HG03520 (cell line): ENCODE measurements at regions not wholly inside any gene's neighbourhood (a gene's known extent, or its start where the extent isn't known, plus 50 kb on each side); places are given as distances from the start of the nearest gene placed in this dataset.

Experiments used
- ATAC-seq: cut with Tn5 transposase; IDR thresholded peaks from one replicate; pipeline ENCODE4 v1.9.1; 2021; ENCODE audit warnings: mild to moderate bottlenecking, moderate library complexity; ENCODE audit not compliant: unreplicated experiment

- ATAC-seq = no peak
These were observed 260.5 kb downstream of the CCDC85A start for GRCh38 chr2:56444339-56444738.

GRCh38 chr2:56448403-56449001 is 264.7 kb downstream of the CCDC85A start:
- no peak for ATAC-seq

DNA sequence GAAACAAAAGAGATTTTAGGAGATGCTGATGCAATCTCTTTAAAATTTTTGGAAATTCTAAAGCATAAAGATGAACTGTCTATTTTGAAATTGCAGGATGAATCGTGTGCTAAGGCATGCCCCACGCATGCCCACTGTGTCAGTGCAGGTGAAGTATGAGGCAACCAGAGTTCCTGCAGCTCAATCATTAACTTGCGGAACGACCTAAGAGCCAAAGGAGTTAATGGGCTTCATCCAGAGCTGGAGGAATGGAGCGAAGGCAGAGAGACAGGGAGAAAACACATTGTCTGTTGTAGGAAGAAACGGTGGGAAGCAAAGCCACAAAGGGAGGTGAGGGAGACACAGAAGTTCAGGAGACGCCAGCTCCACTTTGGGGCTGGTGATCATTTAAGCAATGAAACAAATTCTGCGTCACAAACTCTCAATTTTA is 265.2 kb downstream of the CCDC85A start:
- no peak for ATAC-seq

- no peak for ATAC-seq
These were observed 265.7 kb downstream of the CCDC85A start for GRCh38 chr2:56449449-56449860.

GRCh38 chr2:56450047-56450446 is 266.3 kb downstream of the CCDC85A start:
- no peak for ATAC-seq

DNA sequence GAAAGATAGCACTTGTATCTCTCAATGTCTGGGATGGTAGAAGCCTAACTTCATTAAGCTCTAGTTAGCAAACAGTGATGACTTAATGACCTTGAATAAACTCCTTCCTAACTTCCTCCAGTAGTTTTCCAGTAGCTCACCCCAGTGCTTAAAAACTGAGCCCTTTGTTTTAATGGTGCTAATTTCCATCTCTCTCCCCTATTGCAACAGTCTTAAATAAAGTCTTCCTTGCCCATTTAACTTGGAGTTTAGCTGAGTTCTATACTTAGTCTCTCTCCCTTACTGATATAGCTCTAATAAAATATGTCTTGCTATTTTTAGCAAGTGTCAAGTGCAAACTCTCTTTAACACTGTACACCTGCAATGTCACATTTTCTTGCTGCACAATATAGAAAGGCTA is 267.0 kb downstream of the CCDC85A start:
- ATAC-seq = no peak

GRCh38 chr2:56455642-56456041 is 271.9 kb downstream of the CCDC85A start:
- no peak for ATAC-seq

GRCh38 chr2:56456791-56457190 is 273.0 kb downstream of the CCDC85A start:
- ATAC-seq = no peak

DNA sequence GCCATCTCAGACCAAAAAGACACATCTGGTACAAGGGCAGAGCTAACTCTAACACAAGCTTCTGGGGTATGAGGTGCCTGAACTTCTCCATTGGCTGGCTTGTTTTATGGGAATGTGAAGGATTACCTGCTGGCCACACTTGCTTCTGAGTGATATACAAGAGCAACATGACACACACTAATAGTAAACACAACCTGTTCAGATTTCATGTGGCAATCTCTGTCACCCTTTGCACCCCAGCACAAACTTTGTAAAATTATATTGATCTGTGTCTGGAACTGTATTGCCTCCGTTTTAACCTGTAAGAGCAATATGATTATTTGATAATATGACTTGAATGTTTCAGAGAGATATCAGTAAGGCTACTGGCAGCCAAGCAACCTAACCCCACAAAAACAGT is 276.7 kb downstream of the CCDC85A start:
- ATAC-seq = no peak

GRCh38 chr2:56464066-56464465 is 280.3 kb downstream of the CCDC85A start:
- ATAC-seq = no peak

GRCh38 chr2:56464613-56465012 is 280.8 kb downstream of the CCDC85A start:
- no peak for ATAC-seq

DNA sequence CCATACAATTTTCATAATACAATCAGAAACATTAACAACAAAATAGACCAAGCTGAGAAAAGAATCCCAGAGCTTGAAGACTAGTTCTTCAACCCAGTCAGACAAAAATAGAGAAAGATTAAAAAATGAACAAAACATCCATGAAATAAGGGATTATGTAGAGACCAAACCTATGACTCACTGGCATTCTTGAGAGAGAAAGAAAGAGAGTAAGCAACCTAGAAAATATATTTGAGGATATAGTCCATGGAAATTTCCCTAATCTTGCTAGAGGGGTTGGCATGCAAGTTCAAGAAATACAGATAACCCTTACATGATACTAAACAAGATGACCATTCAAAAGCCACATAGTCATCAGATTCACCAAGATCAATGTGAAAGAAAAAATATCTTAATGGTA is 281.7 kb downstream of the CCDC85A start:
- no peak for ATAC-seq

DNA sequence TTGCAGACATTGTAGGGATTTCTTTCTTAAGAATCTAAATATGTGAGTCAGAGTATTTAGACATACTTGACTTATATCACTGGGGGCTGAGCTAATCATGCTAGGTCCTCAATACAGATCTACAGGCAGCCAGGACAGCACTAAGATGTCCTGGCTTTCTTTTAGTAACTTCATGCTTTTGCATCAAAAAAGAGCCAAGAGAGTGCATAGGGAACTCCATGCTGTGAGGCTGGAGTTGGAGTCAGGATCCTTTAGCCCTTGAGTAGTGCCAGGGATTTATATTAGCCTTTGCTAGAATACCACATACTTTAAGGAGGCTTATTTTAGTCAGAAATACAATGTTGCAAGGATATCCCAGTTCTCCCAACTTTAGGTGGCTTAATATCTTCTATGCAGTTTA is 289.7 kb downstream of the CCDC85A start:
- no peak for ATAC-seq

- no peak for ATAC-seq
These were observed 290.8 kb downstream of the CCDC85A start for GRCh38 chr2:56474412-56475158.

- no peak for ATAC-seq
These were observed 291.4 kb downstream of the CCDC85A start for GRCh38 chr2:56475191-56475590.

GRCh38 chr2:56476509-56477071 is 292.8 kb downstream of the CCDC85A start:
- ATAC-seq = no peak

DNA sequence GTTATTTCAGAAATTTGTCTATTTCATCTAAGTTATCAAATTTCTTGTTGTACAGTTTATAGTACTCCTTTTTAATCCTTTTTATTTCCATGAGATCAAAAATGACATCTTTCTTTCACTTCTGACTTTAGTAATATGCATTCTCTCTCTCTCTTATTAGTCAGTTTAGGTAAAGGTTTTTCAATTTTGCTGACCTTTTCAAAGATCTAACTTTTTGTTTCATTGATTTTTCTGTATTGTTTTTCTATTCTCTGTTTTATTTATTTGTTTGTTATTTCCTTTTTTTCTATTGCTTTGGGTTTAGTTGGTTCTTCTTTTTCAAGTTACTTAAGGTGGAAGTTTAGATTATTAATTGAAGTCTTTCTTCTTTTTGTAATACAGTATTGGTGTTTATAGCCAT is 294.2 kb downstream of the CCDC85A start:
- no peak for ATAC-seq

DNA sequence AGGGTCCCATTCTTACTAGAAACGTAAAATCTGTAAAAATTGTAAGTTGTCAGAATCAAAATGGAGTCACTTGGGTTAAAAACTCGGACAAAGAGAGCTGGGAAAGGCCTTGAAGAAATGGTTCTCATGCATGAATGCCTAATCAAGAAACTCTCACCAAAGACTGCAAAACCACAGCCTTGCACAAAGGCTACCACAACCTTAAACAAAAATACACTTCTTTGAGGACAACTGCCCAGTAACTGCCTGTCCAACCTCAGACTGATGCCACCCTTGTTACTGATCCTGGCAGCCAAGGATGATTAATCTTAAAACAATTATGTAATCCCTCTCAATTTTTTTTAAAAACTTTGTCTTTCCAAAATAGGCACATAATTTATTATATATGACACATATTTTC is 299.3 kb downstream of the CCDC85A start:
- ATAC-seq = no peak

- no peak for ATAC-seq
These were observed 301.1 kb downstream of the CCDC85A start for GRCh38 chr2:56484906-56485305.

DNA sequence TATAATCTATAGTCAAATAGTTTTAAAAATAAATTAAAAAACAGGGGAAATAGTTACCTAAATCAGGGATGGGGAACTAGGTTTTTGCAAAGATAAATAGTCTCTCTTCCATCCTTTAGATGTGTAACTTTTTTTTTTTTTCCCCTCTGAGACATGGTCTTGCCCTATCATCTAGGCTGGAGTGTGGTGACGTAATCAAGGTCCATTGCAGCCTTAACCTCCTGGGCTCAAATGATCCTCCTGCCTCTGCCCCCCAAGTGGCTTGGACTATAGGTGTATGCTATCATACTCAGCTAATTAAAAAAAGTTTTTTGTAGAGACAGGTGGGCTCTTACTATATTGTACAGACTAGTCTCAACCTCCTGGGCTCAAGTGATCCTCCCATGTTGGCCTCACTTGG is 316.5 kb downstream of the CCDC85A start:
- no peak for ATAC-seq

GRCh38 chr2:56502616-56503015 is 318.8 kb downstream of the CCDC85A start:
- ATAC-seq = no peak

DNA sequence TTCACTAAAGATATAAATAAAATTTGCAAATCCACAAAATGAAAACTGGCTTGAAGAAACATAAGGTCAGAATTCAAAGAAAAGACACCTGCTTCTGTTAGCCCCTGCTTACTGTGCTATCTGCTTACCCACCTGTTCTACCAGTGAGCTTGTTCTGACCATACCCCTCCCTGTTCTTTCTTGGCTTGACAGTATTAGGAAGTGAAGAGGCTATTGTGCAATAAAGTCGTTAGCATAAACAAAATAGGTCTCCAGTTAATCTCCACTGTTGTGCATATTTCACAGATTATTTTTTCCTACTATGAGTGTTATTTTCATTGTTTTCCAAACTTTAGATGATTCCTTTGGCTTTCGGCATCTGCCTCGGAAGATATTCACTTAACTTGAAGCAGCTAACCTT is 322.1 kb downstream of the CCDC85A start:
- no peak for ATAC-seq
